ENCODE measurements at regions not wholly inside any gene's neighbourhood (a gene's known extent, or its start where the extent isn't known, plus 50 kb on each side); places are given as distances from the start of the nearest gene placed in this dataset.

GRCh38 chr10:105494944-105495343, 853.9 kb downstream of the SORCS3 start:
- no peak for DNase-seq

DNA sequence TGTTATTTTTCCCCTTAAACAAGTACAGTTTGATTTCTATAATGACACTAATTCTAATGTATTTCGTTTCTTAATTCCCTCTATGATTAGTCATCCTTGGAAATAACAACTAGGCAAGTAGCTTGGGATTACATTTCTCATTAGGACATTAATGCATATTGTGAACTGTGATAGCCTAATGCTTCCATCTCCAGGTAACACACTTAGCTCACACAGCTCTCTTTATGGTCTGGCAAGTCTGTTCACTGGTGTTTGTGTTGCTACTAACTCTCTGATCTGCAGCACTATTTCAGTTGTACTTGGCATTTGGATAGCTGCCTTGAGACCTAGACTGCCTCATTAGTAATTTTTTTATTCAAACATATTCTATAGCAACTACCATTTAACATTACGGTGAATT, 853.2 kb downstream of the SORCS3 start:
- no peak for DNase-seq

GRCh38 chr10:105473170-105473569, 832.1 kb downstream of the SORCS3 start:
- no peak for DNase-seq

- no peak for DNase-seq
These were observed 827.7 kb downstream of the SORCS3 start for GRCh38 chr10:105468759-105469158.

DNA sequence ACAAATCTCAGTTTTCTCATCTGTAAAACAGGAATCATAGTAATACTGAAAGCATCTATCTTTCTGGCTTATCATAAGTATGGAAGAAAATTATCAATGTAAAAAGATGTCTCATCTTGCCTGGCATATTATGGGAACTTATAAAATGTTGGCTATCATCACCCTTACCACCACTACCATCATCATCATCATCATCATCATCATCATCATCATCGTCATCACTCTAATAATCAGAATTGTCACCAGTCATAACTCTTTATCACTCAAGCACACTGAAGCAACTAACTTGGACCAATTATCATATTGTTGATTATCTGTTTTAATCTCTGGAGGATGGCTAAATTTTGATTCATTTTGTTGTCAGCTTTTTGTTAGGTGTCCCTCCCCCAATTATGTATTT, 825.4 kb downstream of the SORCS3 start:
- DNase-seq, result no peak

DNA sequence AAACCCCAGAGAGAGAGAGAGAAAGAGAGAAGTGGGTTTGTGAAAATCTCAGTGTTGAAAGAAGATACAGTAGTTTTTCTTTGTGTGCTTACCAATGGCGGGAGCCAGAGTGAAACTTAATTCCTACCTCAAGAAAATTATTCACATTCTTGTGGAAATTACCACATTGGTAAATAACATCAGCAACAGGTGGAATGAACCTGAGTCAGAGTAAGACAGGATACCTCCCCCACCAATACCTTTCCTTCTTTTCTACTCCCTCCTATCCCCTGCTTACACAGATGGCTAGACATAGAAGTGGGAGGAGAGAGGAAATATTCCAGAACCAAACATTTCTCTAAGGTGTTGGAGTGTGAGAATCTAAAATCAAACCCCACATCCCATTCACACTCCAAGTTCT, 793.9 kb downstream of the SORCS3 start:
- DNase-seq, result no peak

- no peak for DNase-seq
These were observed 772.9 kb downstream of the SORCS3 start for GRCh38 chr10:105413997-105414396.

GRCh38 chr10:105409370-105409769, 768.3 kb downstream of the SORCS3 start:
- no peak for DNase-seq

GRCh38 chr10:105406488-105406887, 765.4 kb downstream of the SORCS3 start:
- DNase-seq, result no peak

GRCh38 chr10:105398202-105398601, 757.1 kb downstream of the SORCS3 start:
- no peak for DNase-seq

DNA sequence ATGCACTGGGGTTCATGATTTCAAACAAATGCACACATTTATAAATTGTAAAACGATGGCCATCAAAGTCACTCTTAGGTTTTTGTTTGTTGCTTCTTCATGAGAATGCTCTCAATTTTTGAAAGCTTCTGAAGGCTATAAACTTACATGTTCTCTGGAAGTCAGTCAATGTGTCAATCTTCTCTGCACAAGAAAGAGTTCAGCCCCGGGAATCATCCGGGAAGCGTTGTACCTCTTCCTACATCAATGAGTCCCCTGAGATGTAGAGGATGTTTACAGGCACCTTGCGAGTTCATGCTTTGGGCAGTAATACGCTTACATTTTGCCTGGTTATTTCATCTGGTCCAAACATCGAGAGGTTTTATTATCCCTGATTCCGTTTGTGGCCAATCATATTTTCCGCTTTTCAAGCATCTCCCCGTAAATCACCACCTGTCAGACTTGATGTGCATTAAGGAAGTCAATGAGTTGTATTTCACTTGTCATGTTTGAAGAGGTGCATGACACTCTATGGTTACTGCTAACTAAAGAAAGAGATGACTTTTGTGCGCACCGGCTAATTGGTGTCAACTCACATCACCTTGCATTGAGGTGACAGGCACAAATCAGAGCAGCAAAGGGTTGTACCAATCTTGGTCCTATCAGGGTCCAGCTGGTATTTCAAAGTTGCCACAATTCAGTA, 750.7 kb downstream of the SORCS3 start:
- DNase-seq, result no peak

DNA sequence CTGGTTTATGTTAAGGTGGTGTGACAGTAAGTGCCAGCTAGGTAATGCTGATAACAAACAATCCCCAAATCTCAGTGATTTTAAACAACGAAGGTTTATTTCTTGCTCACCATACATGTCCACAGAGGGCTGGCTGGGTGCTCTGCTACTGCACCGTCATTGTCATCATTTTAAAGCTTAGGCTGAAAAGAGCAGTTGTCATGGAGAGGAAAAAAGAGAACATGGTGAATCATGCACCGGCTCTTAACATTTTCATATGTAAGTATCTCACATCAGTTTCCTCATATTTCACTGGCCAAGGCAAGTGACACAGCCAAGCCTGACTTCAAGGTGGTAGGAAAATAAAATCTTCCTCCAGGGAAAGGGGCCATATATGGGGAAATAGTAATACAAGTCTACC, 746.9 kb downstream of the SORCS3 start:
- no peak for DNase-seq

- no peak for DNase-seq
These were observed 742.9 kb downstream of the SORCS3 start for GRCh38 chr10:105383978-105384377.

DNA sequence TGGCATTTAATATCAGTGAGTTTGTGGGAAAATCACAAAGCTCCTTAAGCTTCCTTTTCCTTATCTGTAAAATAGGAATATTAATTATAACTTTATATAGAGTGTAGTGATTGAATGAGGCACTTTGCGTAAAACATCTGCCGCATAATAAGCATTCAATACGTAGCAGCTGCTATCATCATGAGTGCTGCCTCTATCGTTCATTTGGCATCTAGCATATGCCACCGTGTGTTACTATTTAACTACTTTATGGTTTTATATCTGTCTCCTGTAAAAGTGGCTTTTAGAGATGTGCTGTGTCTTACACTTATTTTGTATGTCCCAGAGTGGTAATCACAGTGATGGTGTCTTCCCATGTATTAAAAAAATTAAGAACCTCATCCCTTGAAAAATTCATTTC, 729.6 kb downstream of the SORCS3 start:
- DNase-seq, result no peak

- DNase-seq, result no peak
These were observed 718.6 kb downstream of the SORCS3 start for GRCh38 chr10:105359708-105360107.

- DNase-seq, result no peak
These were observed 717.8 kb downstream of the SORCS3 start for GRCh38 chr10:105358911-105359310.

DNA sequence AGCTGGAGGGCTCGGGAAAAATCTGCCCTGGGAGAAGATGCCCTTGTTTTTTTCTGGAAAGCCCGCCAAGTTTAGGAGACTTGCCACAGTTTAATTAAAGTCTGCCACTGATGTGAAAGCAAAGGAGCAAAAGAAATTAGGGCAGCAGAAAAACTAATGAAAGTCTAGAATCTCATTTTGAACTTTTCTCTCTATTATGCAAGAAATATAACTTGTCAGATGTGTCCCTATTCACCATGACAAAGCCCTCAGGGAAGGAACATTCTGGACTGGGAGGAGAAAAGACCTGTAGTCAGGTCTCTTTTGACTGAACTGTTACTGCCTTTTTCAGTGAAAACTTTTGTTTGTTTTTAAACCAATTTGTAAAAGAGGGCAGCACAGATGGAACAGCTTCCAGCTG, 715.5 kb downstream of the SORCS3 start:
- no peak for DNase-seq

DNA sequence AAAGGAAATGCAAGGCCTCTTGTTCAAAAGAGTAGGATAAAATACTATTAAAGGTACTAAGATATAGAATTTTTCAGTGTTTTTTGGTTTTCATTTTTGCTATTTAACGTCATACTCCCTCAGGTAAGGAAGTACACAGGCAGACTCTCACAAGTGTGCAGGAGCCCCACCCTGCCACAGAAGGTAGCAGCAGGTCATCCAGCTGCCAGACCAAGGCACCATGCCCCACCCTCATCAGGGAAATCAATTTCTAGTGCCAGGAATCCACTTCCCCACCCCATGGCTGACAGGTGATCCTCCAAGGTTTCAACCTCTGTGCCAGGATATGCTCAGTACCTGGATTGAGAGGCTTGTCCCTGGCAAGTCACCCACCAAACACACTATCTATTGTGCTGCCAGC, 712.9 kb downstream of the SORCS3 start:
- DNase-seq, result no peak

- no peak for DNase-seq
These were observed 711.7 kb downstream of the SORCS3 start for GRCh38 chr10:105352827-105353226.

DNA sequence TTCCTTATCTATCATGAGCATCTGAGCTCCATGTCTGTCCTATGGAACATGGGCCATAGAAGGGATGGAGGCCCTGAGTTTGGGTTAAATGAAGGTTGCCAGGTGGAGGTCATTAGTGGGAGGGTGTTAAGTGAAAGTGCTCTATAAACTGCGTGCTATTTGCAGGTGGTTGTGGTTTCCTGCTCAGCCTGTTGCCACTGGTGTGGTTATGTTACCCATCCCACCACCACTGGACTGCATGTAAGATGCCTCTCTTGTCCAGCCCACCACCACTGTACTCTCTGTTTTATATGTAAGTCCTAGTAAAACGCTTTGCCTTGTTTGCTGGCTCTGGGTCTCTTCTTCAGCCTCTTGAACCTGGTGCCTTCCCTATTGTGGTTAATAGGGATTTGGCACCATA, 711.2 kb downstream of the SORCS3 start:
- no peak for DNase-seq

DNA sequence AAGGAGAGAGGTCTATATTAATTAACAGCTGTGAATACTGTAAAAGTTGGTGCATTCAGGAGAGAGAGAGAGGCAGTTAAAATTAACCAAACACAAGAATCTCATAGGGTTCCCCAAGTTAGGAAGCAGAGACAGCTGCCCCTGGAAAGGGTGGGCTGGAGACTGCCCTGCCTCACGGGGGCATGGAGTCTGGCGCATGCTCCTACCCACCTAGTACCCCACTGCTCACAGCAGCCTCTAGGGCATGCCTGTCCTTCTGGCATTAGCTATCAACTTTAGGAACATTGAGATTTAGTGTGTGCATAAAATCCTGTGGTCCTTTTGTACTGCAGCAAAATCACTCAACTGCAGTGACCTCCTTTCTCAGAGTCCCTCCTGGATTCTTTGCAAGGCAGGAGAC, 710.1 kb downstream of the SORCS3 start:
- DNase-seq, result no peak

GRCh38 chr10:105347487-105347886, 706.4 kb downstream of the SORCS3 start:
- DNase-seq, result no peak

- no peak for DNase-seq
These were observed 701.5 kb downstream of the SORCS3 start for GRCh38 chr10:105342606-105343005.

DNA sequence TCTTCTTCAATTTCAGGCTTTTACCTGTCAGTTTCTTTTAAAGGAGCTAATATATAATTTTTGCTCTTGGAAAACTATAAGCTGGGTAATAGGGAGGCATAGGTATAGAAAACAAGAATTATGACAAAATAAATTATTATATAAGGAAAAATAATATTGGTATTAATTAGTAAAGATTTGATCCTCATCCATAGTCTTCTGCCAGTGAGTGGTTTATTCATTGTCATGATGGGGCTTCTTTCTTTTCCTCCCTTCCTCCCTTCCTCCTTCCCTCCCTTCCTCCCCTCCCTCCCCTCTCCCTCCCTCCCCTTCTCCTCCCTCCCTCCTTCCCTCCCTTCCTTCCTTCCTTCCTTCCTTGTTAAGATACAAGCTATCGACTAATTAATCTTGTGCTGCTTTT, 698.6 kb downstream of the SORCS3 start:
- no peak for DNase-seq

- no peak for DNase-seq
These were observed 687.5 kb downstream of the SORCS3 start for GRCh38 chr10:105328503-105329133.

Data from CD4-positive, alpha-beta T cell treated with Interleukin-4 for 4 hours (primary cell).